Amygdala (tissue), 56 donors: ENCODE measurements at regions not wholly inside any gene's neighbourhood (a gene's known extent, or its start where the extent isn't known, plus 50 kb on each side); places are given as distances from the start of the nearest gene placed in this dataset.
"Not testable (repeated sequence)": the region's sequence is repeated elsewhere in the genome, so short reads cannot be mapped to it uniquely, and the experiment has no call there.

Experiments used
- DNase-seq, 56 donors: peaks; one replicate each; lab custom pipeline; 2025; lab: John Stamatoyannopoulos, UW

DNA sequence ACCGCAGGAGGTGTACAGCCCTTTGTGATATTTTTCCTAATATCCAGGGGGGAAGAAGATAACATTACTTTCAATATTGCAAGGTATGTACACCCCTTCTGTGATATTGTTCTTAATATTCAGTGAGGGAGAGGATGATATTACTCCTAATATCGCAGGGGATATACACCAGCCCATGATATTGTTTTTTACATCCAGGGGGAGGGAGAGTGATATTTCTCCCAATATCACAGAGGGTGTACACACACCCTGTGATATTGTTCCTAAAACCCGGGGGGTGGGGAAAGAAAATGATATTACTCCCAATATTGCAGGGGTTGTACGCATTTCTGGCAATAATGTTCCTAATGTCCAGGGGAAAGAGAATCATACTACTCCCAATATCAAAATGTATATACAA is 58.0 kb upstream of the SLC25A48 start:
- DNase-seq, result no peak

DNA sequence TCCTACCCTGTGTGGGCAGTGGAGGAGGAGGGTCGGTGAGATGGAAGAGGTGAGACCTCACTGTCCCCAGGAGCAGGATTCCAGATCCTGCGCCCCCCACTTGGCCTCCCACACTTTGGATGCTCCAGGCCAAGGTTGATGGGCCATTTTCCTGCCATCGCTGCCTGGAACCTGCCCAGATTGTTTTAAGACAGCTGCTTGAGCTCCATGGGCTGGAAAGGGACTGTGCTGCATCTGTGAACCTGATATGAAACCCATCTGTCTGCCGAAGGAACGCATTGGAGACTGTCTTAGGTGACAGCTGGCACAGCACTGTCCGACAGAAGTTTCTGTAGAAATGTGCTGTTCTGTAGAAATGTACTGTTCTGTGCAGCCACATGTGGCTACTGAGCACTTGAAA is 72.7 kb upstream of the SLC25A48 start:
- no peak for DNase-seq

DNA sequence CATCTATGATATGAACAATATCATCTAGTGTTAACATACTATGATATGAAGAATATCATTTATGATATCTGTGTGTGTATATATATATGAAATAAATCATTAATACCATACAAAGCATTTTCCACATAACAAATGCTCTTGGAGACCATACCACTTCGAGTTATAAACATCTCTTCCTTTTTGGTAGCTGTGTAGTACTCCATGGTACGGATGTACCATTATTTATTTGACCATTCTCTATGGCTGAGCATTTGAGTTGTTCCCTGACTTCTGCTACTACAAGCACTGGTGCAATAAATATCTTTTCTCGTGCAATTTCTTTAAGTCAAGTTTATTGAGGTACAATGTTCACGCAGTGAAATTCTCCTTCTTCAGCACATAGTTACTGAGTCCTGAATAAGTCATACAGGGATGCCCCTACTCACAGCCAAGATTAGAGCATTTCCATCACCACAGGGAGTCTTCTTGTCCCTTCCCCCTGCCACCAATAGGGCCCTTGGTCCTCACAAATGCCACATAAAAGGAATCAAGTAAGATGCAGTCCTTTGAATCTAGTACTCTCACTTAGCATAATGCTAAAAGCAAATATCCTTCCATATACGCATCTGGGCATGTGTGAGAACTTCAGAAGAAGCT is 75.2 kb upstream of the SLC25A48 start:
- DNase-seq, result no peak

DNA sequence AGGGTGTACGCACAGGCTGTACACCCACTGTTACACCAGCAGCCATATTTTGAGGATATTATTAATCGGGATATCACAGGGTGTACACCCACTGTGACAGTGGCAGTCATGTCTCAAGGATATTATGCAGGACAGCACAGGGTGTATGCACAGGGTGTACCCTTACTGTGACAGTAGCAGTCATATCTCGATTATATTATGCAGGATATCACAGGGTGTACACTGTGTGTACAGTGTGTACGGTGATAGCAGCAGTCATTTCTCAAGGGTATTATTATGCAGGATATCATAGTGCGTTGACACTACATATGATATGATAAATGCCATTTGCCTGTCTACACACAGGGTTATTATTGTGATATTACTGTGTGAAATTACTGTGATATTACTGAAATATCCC is 80.5 kb upstream of the SLC25A48 start:
- no peak for DNase-seq

DNA sequence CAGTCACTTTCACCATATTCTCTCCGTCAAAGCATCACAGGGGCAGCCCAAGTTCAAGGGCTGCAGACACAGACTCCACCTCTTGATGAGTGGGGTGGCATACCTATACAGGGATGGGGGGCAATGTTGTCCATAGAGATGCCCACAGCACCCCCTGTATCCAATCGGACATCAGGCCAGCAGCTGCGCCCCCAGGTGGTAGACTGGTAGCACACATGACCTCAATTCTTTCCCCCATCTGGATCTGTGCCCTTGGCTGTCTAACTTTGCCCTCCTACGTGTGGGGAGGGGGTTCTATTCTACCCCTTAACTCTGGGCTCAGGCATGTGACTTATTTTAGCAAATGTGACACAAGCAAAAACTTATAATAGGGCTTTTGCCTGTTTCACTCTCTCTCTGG is 84.0 kb upstream of the SLC25A48 start:
- DNase-seq, result no peak

DNA sequence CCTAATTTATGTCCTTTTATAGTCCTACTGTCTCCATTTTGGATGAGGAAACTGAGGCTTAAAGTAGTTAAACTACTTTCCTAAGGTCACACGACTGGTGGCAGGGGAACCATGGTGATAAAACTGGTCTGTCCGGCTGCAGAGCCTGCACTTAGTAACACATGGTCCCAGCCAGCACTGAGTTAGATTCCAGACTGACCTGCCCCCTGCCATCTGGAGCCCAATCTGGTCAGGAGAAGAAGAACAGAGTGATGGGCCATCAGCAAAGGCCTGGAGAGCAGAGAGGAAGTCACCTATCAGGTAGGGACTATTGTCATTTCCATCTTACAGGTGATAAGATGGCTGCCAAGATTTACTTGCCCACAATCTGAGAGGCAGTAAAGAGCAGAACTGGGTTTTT is 86.6 kb upstream of the SLC25A48 start:
- DNase-seq, result no peak

DNA sequence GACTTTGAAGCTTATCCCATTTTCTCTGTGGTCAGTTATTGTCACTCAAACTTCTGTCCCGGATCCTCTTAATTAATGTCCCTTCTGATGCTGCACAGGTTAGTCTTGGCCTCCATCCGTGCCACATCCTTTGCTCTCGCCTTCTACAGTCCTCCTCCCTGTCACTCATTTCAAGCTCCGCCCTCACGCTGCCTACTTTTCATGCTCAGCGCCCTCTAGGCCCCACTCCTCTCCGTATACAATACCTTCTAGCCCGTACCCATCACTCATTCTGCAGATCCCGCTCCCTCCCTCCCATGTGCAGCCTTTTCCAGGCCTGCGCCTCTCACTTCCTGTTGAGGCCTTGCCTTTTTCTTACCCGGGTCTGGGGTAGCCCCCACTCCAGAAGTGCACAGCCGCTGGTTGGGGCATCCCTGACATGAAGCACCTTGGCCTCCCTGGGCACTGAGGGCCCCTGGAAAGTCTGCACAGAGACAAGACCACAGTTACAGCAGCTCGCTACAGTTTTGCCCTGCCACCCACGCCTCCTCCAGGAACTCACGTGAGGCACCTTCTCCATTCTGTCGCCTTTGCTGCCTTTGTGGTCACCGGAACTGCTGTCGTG is 88.5 kb upstream of the SLC25A48 start:
- DNase-seq, result no peak

DNA sequence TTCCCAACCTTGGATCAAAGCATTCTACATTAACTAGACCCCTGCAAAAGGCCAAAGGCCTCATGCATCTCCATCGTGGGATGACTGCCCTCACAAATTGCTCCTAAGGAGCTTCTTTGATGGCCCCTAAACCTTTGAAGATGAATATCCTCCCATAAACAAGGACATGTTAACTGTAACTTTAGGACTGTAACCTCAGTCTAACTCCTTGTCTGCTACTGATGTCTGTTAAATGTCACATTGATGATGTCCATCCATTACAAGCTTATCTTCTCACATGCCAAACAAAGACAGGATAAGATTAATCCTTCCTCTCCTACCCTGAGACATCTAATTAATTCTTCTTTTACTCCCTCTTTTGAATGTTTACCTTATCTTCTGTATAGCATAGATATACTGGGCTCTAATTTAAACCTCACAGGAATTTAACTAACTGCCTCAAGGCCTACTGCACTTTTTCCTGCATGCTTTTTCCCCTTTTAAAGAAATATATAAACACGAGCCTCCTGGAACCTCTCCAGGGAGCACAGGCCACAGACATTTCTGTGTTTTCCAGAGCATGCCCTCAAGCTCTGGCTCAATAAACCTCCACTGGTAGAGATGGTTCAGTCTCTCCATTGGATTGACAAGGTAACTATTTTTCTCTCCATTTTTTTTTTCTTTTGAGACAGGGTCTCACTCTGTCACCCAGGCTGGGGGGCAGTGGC is 90.6 kb upstream of the SLC25A48 start:
- no peak for DNase-seq

DNA sequence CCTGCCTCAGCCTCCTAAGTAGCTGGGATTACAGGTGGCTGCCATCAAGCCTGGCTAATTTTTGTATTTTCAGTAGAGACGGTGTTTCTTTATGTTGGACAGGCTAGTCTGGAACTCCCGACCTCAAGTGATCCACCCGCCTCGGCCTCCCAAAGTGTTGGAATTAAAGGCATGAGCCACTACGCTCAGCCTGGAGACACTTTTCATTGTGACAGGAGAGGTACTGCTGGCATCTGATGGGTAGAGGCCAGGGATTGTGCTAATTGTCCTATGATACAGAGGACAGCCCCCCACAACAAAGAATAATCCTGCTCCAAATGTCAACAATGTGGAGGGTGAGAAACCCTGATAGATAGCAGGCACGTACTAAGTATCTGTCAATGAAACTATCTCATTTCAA is 91.3 kb upstream of the SLC25A48 start:
- DNase-seq, result no peak

DNA sequence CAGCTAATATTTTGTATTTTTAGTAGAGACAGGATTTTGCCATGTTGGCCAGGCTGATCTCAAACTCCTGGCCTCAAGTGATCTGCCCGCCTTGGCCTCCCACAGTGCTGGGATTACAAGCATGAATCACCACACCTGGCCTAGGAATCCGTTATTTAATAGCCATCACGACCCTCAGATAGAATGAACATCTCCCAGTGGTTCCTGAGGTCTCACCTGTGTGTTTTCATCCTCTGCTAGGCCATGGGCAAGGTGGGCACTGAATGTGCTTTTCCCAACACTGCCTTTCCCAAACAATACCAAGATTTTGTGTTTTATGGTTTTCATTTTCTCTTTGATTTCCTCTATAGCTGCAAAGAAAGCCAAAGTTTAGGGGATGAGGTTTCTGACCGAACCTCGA is 92.2 kb upstream of the SLC25A48 start:
- not testable (repeated sequence) for DNase-seq

DNA sequence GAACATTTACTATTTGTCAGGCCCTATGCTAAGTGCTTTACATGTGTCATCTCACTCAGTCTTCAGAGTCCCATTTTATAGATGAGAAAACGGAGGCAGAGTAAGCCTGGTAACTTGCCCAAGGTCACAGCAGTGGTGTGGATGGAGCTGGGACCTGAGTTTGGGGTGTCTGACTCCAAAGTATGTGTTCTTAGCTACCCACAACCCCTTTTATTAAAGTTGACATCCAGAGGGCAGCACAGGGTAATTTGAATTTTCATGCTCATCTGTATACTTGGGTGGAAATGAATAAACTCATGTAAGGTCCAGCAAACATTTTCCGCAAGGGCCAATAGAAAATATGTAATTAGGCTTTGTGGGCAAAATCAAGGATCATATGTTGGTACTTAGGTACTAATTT is 93.4 kb upstream of the SLC25A48 start:
- no peak for DNase-seq

DNA sequence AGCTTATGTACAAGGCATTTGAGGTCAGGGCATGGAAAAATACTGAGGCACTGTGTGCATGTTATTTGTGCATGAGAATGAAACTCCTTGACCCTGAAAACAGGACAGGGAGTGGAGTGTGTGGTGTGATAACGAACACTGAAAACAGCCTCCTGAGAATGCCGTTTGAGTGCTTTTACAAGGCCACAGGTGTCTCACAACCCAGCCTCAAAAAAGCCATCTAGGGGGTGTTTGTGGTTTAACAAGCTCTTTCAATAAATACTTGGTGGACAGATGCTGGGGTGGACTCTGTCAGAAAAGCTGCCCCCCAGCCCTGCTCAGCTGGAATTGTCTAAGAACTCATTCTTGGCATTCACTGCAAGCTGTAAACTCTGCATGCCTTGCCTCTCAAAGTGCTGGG is 94.0 kb upstream of the SLC25A48 start:
- no peak for DNase-seq

DNA sequence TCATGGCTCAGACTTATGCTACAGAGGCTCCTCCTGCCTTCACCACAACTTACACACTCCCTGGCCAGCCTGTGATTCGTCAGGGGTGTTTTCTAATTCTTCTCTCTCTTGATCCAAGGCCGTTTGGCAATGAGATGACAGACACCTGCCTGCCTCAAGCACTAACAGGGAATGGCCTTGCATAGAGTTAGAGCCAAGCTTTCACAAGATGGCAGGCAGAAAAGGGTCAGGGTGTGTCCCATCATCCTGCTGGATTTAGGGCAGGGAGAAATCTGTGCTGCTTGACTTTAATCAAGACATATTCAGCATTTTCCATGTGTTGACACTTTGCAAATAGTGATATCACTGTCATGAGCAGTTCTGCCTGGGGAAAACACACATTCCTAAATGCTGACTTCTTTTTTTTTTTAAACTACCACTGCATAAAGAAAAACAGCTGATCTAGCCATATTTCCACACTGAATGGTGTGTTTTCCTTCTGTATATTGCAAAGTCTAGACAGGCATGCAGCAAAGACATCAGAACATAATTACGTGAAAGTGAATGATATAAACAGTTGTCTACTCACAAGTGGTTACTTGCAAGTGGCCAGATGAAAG is 95.0 kb upstream of the SLC25A48 start:
- DNase-seq, result no peak

DNA sequence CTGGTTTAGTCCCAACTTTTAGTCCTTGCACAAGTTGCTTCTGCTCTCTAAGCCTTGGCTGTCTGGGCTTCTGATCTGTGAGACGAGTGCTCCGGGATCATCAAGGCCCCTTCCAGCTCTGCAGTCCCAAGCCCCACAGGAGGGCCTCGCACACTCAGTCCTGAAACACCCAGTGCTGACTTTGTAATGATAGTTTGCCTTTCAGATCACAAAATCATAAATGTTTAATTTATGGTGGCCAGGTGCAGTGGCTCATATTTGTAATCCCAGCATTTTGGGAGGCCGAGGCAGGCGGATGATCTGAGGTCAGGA is 95.9 kb upstream of the SLC25A48 start:
- DNase-seq, result no peak

DNA sequence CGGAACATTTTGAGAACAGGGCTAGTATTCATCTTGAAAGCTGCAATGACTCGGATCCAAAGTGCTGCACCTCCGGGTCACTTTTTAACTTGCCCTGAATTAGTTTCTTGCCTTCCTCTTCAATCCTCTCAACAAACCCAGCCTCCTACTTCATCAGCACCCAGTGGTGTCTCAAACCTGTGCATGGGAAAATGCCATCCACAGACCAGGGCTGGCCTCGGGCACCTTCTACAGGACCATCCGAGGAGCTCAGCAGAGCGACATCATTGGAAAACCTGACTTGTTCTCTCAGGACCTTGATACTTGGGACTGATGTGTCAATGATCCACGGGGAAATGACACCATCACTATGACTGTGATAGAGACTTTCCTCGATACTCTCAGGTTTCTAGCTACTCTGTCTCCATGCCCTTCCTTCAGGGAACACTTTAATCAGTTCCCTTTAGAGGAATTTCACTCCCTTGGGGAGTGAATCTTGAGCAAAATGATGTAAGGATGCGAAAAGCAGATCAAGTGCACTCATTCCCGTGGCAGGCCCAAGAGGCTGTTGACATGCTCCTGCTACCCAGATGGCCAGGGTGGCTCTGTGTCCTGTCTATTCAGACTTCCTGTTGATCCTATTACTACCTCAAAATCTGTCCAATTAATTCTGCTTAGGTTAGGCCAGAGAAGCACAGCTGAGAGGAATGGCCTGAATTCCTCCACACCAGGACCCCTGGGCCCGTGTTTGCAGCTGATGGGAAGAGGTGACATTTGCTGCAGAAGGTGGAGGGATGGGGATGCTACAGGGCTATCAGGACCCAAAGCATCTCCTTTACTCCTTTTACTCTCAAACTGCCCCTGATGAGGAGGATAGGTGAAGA is 96.5 kb upstream of the SLC25A48 start:
- DNase-seq, result no peak

DNA sequence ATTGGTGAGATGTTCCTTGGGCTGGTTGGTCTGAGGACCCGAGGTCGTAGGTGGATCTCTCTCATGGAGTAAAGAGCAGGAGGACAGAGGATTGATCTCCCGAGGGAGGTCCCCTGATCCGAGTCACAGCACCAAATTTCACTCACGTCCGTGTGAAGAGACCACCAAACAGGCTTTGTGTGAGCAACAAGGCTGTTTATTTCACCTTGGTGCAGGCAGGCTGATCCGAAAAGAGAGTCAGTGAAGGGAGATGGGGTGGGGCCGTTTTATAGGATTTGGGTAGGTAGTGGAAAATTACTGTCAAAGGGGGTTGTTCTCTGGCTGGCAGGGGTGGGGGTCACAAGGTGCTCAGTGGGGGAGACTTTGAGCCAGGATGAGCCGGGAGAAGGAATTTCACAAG is 97.5 kb upstream of the SLC25A48 start:
- DNase-seq, result not testable (repeated sequence)

DNA sequence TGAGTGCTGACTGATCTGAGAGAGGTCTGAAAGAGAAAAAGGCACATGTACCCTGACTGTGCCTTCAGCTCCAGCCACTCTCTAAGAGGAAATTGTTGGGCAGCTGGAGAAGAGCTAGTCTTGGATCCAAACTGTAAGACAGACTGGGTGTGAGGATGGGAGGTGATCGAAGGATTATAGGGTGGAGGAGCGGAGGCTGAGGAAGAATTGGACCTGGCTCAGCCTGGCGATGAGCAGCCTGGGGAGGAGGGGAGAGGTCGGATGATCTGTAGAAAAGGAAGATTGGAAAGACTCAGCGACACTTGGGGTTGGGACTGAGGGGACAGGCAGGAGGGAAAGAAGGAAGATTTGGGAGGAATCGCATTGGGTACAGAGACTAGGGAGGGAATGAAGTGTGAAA is 98.6 kb upstream of the SLC25A48 start:
- DNase-seq, result no peak

DNA sequence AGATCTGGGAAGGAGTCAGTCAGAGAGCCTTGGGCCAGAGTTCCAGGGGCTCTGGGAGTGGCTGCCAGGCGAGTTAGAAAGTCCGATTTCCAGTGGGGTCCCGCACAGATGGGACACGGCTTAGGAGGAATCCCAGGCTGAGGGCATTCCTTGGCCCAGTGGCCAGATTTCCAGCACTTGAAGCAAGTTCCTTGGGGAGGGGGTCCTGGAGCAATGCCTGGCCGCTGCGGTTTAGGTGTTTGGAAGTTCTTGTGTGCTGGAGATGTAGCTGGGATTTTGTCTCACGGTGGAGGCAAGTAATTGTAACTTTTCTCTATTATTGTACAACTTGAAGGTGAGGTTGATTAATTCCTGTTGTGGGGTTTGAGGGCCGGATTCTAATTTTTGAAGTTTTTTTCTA is 99.5 kb upstream of the SLC25A48 start:
- not testable (repeated sequence) for DNase-seq

DNA sequence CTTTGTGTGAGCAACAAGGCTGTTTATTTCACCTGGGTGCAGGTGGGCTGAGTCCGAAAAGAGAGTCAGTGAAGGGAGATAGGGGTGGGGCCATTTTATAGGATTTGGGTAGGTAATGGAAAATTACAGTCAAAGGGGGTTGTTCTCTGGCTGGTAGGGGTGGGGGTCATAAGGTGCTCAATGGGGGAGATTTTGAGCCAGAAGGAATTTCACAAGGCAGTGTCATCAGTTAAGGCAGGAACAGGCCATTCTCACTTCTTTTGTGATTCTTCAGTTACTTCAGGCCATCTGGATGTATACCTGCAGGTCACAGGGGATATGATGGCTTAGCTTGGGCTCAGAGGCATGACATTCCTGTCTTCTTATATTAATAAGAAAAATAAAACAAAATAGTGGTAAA is 103.4 kb upstream of the SLC25A48 start:
- DNase-seq, result not testable (repeated sequence)

DNA sequence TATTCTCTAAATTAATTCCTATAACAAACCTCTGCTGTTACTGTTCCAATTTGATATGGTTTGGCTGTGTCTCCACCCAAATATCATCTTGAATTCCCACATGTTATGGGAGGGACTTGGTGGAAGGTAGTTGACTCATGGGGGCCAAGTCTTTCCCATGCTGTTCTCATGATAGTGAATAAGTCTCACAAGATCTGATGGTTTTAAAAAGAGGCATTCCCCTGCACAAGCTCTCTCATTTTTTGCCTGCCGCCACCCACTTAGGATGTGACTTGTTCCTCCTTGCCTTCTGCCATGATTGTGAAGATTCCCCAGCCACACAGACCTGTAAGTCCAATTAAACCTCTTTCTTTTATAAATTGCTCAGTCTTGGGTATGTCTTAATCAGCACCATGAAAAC is 104.3 kb upstream of the SLC25A48 start:
- DNase-seq, result not testable (repeated sequence)

DNA sequence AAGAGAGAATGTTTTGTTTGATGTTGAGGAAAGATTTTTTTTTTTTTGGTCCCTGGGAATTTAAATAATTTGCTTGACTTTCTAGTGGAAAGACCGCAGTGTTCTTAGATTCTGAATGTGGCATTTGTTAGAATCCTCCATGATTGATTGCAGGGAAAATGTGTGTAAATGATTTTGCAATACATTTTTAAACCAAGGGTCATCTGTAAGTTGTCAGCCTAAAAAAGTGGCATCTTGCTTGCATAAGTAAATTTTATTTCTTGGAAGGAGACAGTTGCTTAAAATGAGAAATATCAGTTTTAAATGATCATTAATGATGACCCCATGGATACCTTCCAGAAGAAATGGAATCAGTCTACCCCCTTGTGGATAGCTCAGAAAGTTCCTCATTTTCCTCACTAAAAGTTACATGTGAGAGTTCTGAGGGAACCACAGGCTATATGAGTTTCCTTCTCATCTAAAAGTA is 105.1 kb upstream of the SLC25A48 start:
- no peak for DNase-seq
